GM10248 (cell line): ENCODE measurements at regions not wholly inside any gene's neighbourhood (a gene's known extent, or its start where the extent isn't known, plus 50 kb on each side); places are given as distances from the start of the nearest gene placed in this dataset.
"Not testable (repeated sequence)": the region's sequence is repeated elsewhere in the genome, so short reads cannot be mapped to it uniquely, and the experiment has no call there.

Experiments
- CTCF ChIA-PET: fragments of 300-600 bp; sonication (Branson Sonifier 250); formaldehyde crosslinking; extraction: SDS; loops from one replicate; lab custom pipeline; 2021; ENCODE audit warnings: antibody characterized with exemption; lab: Yijun Ruan, JAX
- POLR2A ChIA-PET: fragments of 350-650 bp; sonication (Branson Sonifier 250); formaldehyde crosslinking; extraction: SDS; loops from one replicate; lab custom pipeline; 2020; ENCODE audit warnings: antibody characterized with exemption; lab: Yijun Ruan, JAX
- DNase-seq: peaks from one replicate; pipeline ENCODE4 v3.0.0; 2012; ENCODE audit errors: extremely low spot score
- TF ChIP-seq, protein P1 (sequence below): IDR thresholded peaks from 2 replicates; pipeline ENCODE4 v1.5.1; 2012; ENCODE audit warnings: mild to moderate bottlenecking, low read depth; ENCODE audit errors: extremely low read depth, missing control alignments, control extremely low read depth

DNA sequence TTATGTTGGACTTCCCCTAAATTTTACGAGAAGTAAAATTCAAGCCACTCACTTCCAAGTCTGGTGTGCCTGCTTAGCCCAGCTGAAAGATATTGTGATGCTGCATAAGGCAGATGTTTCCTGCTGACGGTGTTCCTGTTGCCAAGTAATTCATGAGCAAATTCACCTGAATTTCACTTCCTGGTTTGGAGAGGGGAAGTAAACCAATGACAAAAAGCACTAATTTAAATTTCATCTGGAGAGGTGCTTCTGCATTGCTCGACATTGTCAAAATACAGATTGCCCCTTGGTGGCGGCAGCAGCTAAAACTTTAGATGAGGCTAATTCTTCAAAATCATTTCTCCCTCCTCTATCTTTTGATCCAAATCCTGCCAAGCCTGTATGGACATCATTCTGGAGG lies 281.1 kb downstream of the AACS start:
- ChIA-PET CTCF (interaction anchor here (1.1 to 1.8 kb wide), 4 partner anchors 10 to 1401 kb away, joined by 3 to 5 read pairs (median 3); no protein-coding TSS in a partner anchor), POLR2A (no interaction called here)
- TF ChIP-seq, protein P1, sequence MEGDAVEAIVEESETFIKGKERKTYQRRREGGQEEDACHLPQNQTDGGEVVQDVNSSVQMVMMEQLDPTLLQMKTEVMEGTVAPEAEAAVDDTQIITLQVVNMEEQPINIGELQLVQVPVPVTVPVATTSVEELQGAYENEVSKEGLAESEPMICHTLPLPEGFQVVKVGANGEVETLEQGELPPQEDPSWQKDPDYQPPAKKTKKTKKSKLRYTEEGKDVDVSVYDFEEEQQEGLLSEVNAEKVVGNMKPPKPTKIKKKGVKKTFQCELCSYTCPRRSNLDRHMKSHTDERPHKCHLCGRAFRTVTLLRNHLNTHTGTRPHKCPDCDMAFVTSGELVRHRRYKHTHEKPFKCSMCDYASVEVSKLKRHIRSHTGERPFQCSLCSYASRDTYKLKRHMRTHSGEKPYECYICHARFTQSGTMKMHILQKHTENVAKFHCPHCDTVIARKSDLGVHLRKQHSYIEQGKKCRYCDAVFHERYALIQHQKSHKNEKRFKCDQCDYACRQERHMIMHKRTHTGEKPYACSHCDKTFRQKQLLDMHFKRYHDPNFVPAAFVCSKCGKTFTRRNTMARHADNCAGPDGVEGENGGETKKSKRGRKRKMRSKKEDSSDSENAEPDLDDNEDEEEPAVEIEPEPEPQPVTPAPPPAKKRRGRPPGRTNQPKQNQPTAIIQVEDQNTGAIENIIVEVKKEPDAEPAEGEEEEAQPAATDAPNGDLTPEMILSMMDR, result peak; percentile 31
- DNase-seq, result no peak

- no peak for DNase-seq
- ChIA-PET CTCF (no interaction called here), POLR2A (no interaction called here)
- TF ChIP-seq, protein P1, result no peak
Measured at GRCh38 chr12:125351788-125352187, 286.6 kb downstream of the AACS start.

- CTCF ChIA-PET, POLR2A ChIA-PET, DNase-seq: not testable (repeated sequence)
Measured at GRCh38 chr12:125353002-125353401, 287.8 kb downstream of the AACS start.

DNA sequence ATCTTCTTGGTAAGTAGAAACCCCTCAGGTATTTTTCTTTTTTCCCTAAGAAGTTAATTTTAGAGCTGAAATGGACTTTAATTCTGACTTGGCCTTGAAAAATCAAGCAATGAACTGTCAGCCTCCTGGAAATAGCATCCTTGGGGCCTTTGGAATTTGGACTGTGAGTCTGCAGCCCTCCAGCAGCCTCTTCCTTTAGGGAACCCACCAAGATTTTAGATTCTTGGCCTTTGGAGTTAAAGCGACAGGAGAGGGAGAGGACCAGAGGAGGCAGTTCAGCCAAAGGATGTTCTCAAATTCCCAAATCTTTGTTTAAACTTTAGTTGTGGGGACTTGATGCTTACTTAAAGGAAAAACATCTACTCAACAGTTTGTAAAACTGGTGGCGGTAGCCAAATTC lies 288.6 kb downstream of the AACS start:
- TF ChIP-seq, protein P1, result no peak
- ChIA-PET CTCF (no interaction called here), POLR2A (no interaction called here)
- DNase-seq, result no peak

DNA sequence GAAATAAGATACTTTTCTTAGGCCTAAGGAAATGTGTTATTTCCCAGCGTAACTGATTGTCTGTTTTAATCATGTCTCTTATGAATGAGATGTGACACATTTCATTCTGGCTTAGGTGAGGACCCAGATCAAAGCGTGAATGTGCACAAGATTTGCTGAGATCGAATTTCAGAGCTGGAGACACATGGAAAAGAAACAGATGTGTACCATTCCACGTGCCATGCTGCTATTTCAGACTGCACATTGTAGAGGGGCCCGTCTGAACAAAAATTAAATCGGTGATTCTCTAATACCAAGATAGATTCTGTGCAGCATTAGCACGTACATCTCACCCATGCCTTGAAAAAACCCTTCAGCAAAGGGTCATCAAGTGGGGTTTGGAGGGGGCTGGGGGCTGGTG lies 290.4 kb downstream of the AACS start:
- DNase-seq, result no peak
- TF ChIP-seq, protein P1, result no peak
- POLR2A ChIA-PET, result no interaction called here
- CTCF ChIA-PET, result interaction anchor here (1.4 to 2.0 kb wide), 2 partner anchors 10 to 11 kb away, joined by 3 to 5 read pairs; no protein-coding TSS in a partner anchor

DNA sequence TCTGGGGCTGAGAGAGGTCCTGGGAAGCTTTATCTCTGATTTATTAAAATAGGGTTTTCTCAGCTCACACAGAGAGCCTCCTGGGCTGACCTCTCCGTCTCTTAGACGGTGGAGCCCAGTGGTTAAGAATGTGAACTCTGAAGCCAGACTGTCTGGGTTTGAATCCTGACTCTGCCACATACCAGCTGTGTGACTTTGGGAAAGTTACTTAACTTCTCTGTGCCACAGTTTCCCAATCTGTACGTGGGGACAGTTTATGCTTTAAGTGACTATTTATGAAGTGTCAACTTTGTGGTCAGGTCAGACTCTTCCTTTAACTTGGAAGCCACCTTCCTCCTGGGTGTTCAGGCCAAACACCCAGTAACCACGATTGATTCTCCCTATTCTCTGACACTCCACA lies 290.9 kb downstream of the AACS start:
- ChIA-PET POLR2A (no interaction called here), CTCF (interaction anchor here (1.4 to 2.0 kb wide), 2 partner anchors 10 kb away, joined by 3 to 5 read pairs; no protein-coding TSS in a partner anchor)
- DNase-seq, result no peak
- TF ChIP-seq, protein P1, result no peak

DNA sequence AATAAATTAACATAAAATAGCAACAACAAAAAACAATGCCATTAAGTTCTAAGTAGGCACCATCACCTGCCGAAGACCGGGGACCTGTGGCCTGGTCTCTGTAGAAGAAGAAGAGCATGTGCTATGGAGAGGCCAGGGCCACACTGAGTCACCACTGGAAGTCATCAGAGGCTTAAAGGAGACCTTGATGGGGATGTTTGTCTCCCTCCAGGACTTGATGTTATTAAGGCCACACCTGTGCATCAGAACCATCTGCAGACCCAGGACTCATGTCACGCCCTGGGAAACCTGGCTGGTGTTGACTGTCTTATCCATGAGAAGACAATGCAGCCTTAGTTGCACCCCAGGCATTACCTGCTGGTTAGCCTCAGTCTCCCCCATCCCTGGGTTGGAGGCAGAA lies 292.3 kb downstream of the AACS start:
- no peak for DNase-seq
- ChIA-PET CTCF (no interaction called here), POLR2A (no interaction called here)
- TF ChIP-seq, protein P1, result no peak
